ENCODE measurements at regions not wholly inside any gene's neighbourhood (a gene's known extent, or its start where the extent isn't known, plus 50 kb on each side); places are given as distances from the start of the nearest gene placed in this dataset.

DNA sequence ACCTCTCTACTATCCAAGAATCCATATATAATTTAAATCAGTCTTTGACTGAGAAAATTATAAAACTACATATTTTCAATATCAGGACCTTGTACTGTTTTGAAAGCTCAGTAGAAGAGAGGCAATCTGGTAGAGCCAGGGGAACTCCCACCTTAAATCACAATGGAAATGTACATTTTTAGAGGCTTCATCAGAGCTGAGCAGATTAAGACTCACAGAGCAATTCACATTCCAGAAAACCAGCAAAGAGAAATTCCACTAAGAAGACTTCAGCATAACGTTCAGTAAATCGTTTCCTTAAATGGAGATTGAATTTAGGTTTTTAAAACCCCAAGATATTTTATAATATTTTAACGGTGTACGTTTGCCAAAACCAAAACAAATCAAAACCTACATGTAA, 227.8 kb upstream of the TRPM3 start:
- H3K36me3 ChIP-seq (replicated peaks; ENCODE audit: low read depth, low read length): no peaks in the 10 kb centered on the region
- TF ChIP-seq, protein P1, sequence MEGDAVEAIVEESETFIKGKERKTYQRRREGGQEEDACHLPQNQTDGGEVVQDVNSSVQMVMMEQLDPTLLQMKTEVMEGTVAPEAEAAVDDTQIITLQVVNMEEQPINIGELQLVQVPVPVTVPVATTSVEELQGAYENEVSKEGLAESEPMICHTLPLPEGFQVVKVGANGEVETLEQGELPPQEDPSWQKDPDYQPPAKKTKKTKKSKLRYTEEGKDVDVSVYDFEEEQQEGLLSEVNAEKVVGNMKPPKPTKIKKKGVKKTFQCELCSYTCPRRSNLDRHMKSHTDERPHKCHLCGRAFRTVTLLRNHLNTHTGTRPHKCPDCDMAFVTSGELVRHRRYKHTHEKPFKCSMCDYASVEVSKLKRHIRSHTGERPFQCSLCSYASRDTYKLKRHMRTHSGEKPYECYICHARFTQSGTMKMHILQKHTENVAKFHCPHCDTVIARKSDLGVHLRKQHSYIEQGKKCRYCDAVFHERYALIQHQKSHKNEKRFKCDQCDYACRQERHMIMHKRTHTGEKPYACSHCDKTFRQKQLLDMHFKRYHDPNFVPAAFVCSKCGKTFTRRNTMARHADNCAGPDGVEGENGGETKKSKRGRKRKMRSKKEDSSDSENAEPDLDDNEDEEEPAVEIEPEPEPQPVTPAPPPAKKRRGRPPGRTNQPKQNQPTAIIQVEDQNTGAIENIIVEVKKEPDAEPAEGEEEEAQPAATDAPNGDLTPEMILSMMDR (IDR thresholded peaks at IDR 0.05; ENCODE audit: low read depth, low read length): no peak
- TF ChIP-seq EZH2phosphoT487 (IDR thresholded peaks at IDR 0.05; ENCODE audit: low read depth): no peak

DNA sequence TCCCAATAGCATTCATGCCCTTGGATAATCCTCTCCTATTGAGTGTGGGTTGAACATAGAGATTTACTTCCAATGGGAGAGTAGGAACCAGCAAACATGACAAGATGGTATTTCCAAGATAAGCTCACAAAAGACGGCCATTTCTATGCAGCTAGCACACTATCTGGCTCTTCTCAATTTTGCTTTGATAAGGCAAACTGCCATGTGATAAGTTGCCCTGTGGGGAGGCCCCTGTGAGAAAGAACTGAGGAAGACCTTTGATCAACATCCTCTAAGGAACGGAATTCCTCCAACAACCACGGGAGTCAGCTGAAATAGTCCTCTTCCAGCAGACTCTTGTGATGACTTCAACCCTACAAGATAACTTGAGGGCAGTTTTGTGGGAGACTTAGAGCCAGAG, 211.9 kb upstream of the TRPM3 start:
- Histone ChIP-seq H3K79me2 (ENCODE audit: low read length) (no peaks in the 10 kb centered on the region), H3K36me3 (replicated peaks; ENCODE audit: low read depth, low read length) (no peaks in the 10 kb centered on the region), H3K4me2 (ENCODE audit: low read length) (no peak overlapping the region), H2AFZ (ENCODE audit: low read depth, low read length) (no peak overlapping the region), H3K27ac (ENCODE audit: low read length) (no peak overlapping the region), H3K9me3 (ENCODE audit: insufficient read depth, low read length) (no peaks in the 10 kb centered on the region), H3K4me1 (ENCODE audit: low read length) (no peaks in the 10 kb centered on the region), H3K27me3 (ENCODE audit: low read depth, low read length) (peaks cover 10% of the 10 kb centered on the region; the same call in 1 of the 2 replicates), H4K20me1 (ENCODE audit: insufficient read depth, low read length) (no peaks in the 10 kb centered on the region), H3K9ac (ENCODE audit: low read length) (no peak overlapping the region), H3K4me3 (ENCODE audit: low read length) (no peak overlapping the region)
- TF ChIP-seq EZH2phosphoT487 (IDR thresholded peaks at IDR 0.05; ENCODE audit: low read depth): no peak
- TF ChIP-seq, protein P1 (IDR thresholded peaks at IDR 0.05; ENCODE audit: low read depth, low read length): no peak

More for the DNA sequence above, 227.8 kb upstream of the TRPM3 start:
- H3K79me2 ChIP-seq (ENCODE audit: low read length): no peaks in the 10 kb centered on the region
- H3K4me1 ChIP-seq (ENCODE audit: low read length): no peaks in the 10 kb centered on the region
- H4K20me1 ChIP-seq (ENCODE audit: insufficient read depth, low read length): no peaks in the 10 kb centered on the region
- no peak overlapping the region for H3K4me2 ChIP-seq (ENCODE audit: low read length)
- no peaks in the 10 kb centered on the region for H3K27me3 ChIP-seq (ENCODE audit: low read depth, low read length)
- H3K27ac ChIP-seq (ENCODE audit: low read length): no peak overlapping the region
- no peak overlapping the region for H3K9ac ChIP-seq (ENCODE audit: low read length)
- no peak overlapping the region for H3K4me3 ChIP-seq (ENCODE audit: low read length)
- no peak overlapping the region for H2AFZ ChIP-seq (ENCODE audit: low read depth, low read length)
- no peaks in the 10 kb centered on the region for H3K9me3 ChIP-seq (ENCODE audit: insufficient read depth, low read length)

DNA sequence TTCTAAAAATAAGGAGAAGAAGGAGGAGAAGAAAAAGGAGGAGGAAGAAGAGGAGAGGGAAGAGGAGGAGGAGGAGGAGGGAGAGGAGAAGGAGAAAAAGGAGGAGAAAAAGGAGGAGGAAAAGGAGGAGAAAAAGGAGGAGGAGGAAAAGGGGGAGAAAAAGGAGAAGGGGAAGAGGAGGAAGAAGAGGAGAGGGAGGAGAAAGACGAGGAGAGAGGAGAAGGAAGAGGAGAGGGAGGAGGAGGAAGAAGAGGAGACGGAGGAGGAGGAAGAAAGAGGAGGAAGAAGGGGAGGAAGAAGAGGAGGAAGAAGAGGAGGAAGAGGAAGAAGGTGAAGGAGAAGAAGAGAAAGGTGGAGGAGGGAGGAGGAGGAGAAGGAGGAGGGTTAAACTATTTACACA, 210.2 kb upstream of the TRPM3 start:
- Histone ChIP-seq H3K4me3 (ENCODE audit: low read length) (no peak overlapping the region), H3K79me2 (ENCODE audit: low read length) (no peaks in the 10 kb centered on the region), H3K4me2 (ENCODE audit: low read length) (no peak overlapping the region), H3K27me3 (ENCODE audit: low read depth, low read length) (peaks cover 10% of the 10 kb centered on the region; the same call in 1 of the 2 replicates), H3K4me1 (ENCODE audit: low read length) (no peaks in the 10 kb centered on the region), H4K20me1 (ENCODE audit: insufficient read depth, low read length) (no peaks in the 10 kb centered on the region), H3K36me3 (replicated peaks; ENCODE audit: low read depth, low read length) (no peaks in the 10 kb centered on the region), H3K9ac (ENCODE audit: low read length) (no peak overlapping the region), H3K27ac (ENCODE audit: low read length) (no peak overlapping the region), H2AFZ (ENCODE audit: low read depth, low read length) (no peak overlapping the region), H3K9me3 (ENCODE audit: insufficient read depth, low read length) (no peaks in the 10 kb centered on the region)
- no peak for TF ChIP-seq EZH2phosphoT487 (IDR thresholded peaks at IDR 0.05; ENCODE audit: low read depth)
- TF ChIP-seq, protein P1 (IDR thresholded peaks at IDR 0.05; ENCODE audit: low read depth, low read length): no peak

DNA sequence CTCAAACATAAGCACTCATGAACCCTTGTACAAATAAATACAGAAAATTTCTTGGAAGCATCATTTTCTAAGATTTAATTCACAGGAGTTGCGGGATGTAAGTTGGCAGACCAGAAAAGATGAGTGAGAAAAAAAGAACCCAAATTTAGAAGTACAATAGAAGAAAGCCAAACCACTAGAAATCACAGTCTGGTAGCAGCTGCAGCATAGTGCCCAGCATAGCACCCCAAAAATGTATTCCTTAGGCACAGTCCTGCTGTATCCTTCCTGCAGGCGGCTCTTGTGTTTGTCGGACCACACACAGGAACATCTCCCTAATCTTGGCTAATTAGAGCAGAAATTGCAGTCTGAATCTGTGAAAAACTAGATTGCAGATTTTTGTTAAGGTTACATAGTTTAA, 208.5 kb upstream of the TRPM3 start:
- Histone ChIP-seq H3K9ac (ENCODE audit: low read length) (no peak overlapping the region), H3K27ac (ENCODE audit: low read length) (no peak overlapping the region), H3K4me2 (ENCODE audit: low read length) (no peak overlapping the region), H4K20me1 (ENCODE audit: insufficient read depth, low read length) (no peaks in the 10 kb centered on the region), H3K36me3 (replicated peaks; ENCODE audit: low read depth, low read length) (no peaks in the 10 kb centered on the region), H2AFZ (ENCODE audit: low read depth, low read length) (no peak overlapping the region), H3K4me1 (ENCODE audit: low read length) (no peaks in the 10 kb centered on the region), H3K79me2 (ENCODE audit: low read length) (no peaks in the 10 kb centered on the region), H3K9me3 (ENCODE audit: insufficient read depth, low read length) (no peaks in the 10 kb centered on the region), H3K27me3 (ENCODE audit: low read depth, low read length) (peaks cover 10% of the 10 kb centered on the region; the same call in 1 of the 2 replicates), H3K4me3 (ENCODE audit: low read length) (no peak overlapping the region)
- TF ChIP-seq, protein P1 (IDR thresholded peaks at IDR 0.05; ENCODE audit: low read depth, low read length): no peak
- no peak for TF ChIP-seq EZH2phosphoT487 (IDR thresholded peaks at IDR 0.05; ENCODE audit: low read depth)

All from OCI-LY3 (cell line).